ENCODE measurements at regions not wholly inside any gene's neighbourhood (a gene's known extent, or its start where the extent isn't known, plus 50 kb on each side); places are given as distances from the start of the nearest gene placed in this dataset.

DNA sequence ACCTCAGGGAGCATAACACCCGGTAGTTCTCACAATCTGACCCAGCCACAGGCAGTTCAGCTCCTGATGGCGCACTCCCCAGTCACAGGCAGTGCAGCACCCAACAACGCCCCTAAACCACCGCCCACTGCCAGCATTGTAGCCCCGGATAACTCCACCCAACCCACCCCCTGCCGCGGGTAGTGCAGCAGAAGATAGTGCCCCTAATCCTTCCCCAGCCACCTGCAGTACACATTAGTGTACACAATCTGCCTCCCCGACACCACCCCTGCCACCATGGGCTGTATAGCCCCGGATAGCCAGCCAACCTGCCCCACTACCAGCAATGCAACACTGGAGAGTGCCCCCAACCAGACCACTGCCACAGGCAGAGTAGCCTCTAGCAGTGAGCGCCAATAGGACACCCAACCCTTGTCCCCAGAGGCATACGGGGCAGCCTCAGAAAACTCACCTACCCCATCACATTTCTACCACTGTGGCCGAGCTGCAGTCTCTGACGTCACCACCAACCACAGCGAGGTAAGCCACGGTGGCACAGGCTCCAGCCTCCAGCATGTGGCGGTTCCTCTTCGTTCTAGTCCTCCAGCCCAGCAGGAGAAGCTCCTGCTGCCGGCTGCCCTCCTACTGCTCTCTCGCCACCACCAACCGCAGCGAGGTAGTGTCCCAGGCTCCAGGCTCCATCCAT, 877.3 kb downstream of the KCNJ18 start:
- H3K9me2 ChIP-seq (ENCODE audit: insufficient read depth), result no peaks in the 10 kb centered on the region

DNA sequence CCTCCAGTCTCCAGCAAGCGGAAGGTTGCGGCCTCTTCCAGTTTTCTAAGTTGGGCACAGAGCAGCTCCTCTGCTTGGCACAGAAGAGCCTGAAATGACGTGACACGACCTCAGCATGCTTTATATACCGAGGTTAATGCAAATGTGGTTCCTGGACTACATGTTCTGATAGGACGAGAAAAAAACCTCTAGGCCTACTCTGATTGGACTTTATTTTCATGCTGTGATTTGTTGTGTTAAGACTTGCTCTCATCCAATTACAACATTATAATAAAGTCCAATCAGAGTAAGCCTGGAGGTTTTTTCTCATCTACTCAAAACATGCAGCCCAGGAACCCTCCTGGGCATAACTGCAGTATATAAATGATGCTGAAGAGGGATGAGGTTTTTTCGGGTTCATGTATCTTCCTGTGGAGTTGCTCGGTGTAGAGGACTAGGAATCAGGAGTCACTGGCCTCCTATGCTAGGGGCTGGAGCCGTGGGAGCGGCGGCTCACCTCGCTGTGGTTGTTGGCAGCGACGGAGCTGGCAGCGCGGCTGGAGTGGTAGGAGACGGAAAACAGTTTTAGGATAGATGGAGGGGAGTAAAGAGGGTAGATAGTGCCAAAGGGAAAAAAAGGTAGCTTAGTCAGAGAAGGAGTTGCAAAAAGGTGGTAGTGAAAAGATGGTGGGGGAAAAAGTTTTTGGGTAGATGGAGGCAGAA, 878.0 kb downstream of the KCNJ18 start:
- no peak for DNase-seq
- intact Hi-C loops (cut with micrococcal nuclease; ENCODE audit: unreplicated experiment), result no loop called here
- Histone ChIP-seq H3K27me3 (ENCODE audit: insufficient read depth, low read depth) (peaks cover 39% of the 10 kb centered on the region), H3K79me2 (ENCODE audit: low read depth) (no peaks in the 10 kb centered on the region), H3K36me3 (ENCODE audit: low read depth) (no peaks in the 10 kb centered on the region), H3K9me3 (ENCODE audit: insufficient read depth, low read depth) (no peaks in the 10 kb centered on the region), H3K4me3 (no peak overlapping the region), H2AFZ (no peak overlapping the region), H3K9me2 (ENCODE audit: insufficient read depth) (no peaks in the 10 kb centered on the region), H3K27ac (no peak overlapping the region), H4K20me1 (ENCODE audit: insufficient read depth) (no peaks in the 10 kb centered on the region), H3K4me2 (no peak overlapping the region), H3F3A (ENCODE audit: insufficient read depth, low read depth) (no peaks in the 10 kb centered on the region), H3K4me1 (replicated peaks; ENCODE audit: insufficient read depth) (no peaks in the 10 kb centered on the region)
- CTCF ChIA-PET, result no interaction called here
- no peak for TF ChIP-seq EZH2 (IDR thresholded peaks at IDR 0.05; ENCODE audit: low read depth)
- BruUV-seq (replicated peaks), result no TSS peak
- POLR2A ChIA-PET (ENCODE audit: unreplicated experiment), result no interaction called here

More for the DNA sequence above, 877.3 kb downstream of the KCNJ18 start:
- Histone ChIP-seq H3K27me3 (ENCODE audit: insufficient read depth, low read depth) (peaks cover 39% of the 10 kb centered on the region), H3K4me3 (no peak overlapping the region), H3K79me2 (ENCODE audit: low read depth) (no peaks in the 10 kb centered on the region), H3K36me3 (ENCODE audit: low read depth) (no peaks in the 10 kb centered on the region), H3K4me1 (replicated peaks; ENCODE audit: insufficient read depth) (no peaks in the 10 kb centered on the region), H3K27ac (no peak overlapping the region), H2AFZ (no peak overlapping the region), H3F3A (ENCODE audit: insufficient read depth, low read depth) (no peaks in the 10 kb centered on the region), H4K20me1 (ENCODE audit: insufficient read depth) (no peaks in the 10 kb centered on the region), H3K9me3 (ENCODE audit: insufficient read depth, low read depth) (no peaks in the 10 kb centered on the region), H3K4me2 (no peak overlapping the region)
- BruUV-seq (replicated peaks), result no TSS peak
- CTCF ChIA-PET, result no interaction called here
- TF ChIP-seq, protein P1, sequence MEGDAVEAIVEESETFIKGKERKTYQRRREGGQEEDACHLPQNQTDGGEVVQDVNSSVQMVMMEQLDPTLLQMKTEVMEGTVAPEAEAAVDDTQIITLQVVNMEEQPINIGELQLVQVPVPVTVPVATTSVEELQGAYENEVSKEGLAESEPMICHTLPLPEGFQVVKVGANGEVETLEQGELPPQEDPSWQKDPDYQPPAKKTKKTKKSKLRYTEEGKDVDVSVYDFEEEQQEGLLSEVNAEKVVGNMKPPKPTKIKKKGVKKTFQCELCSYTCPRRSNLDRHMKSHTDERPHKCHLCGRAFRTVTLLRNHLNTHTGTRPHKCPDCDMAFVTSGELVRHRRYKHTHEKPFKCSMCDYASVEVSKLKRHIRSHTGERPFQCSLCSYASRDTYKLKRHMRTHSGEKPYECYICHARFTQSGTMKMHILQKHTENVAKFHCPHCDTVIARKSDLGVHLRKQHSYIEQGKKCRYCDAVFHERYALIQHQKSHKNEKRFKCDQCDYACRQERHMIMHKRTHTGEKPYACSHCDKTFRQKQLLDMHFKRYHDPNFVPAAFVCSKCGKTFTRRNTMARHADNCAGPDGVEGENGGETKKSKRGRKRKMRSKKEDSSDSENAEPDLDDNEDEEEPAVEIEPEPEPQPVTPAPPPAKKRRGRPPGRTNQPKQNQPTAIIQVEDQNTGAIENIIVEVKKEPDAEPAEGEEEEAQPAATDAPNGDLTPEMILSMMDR (conservative IDR thresholded peaks at IDR 0.05), result no peak
- TF ChIP-seq EZH2 (IDR thresholded peaks at IDR 0.05; ENCODE audit: low read depth), result no peak
- no peak for DNase-seq
- POLR2A ChIA-PET (ENCODE audit: unreplicated experiment), result no interaction called here
- intact Hi-C loops (cut with micrococcal nuclease; ENCODE audit: unreplicated experiment), result no loop called here

DNA sequence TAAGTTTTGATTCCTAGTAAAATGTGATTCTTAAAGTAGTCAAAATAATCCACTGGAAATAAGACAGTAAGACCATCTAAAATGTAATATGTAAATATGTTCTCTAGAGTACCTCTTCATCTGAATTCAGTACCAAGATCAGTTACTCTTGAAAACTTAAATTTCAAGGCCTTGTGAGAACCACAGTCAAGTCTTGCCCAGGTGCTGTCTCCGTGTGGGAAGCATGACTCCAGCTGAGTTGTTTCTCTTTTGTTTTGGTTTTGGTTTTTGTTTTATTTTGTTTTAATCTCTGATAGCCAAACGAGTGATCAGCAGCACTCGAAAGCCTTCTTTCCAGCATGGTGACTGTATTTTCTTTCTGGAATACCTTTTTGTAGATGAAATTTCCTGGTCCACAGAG, 907.0 kb downstream of the KCNJ18 start:
- H3K4me1 ChIP-seq (replicated peaks; ENCODE audit: insufficient read depth), result no peaks in the 10 kb centered on the region
- H3K27ac ChIP-seq, result no peak overlapping the region
- no peak for TF ChIP-seq EZH2 (IDR thresholded peaks at IDR 0.05; ENCODE audit: low read depth)
- TF ChIP-seq, protein P1 (conservative IDR thresholded peaks at IDR 0.05), result no peak
- no peaks in the 10 kb centered on the region for H3K27me3 ChIP-seq (ENCODE audit: insufficient read depth, low read depth)
- no peaks in the 10 kb centered on the region for H3K79me2 ChIP-seq (ENCODE audit: low read depth)
- BruUV-seq (replicated peaks), result no TSS peak
- ChIA-PET CTCF (no interaction called here), POLR2A (ENCODE audit: unreplicated experiment) (no interaction called here)
- H3K9me2 ChIP-seq (ENCODE audit: insufficient read depth), result no peaks in the 10 kb centered on the region
- no peaks in the 10 kb centered on the region for H3F3A ChIP-seq (ENCODE audit: insufficient read depth, low read depth)
- H3K9me3 ChIP-seq (ENCODE audit: insufficient read depth, low read depth), result no peaks in the 10 kb centered on the region
- H4K20me1 ChIP-seq (ENCODE audit: insufficient read depth), result no peaks in the 10 kb centered on the region
- H3K4me2 ChIP-seq, result no peak overlapping the region
- no peak overlapping the region for H3K4me3 ChIP-seq
- intact Hi-C loops (cut with micrococcal nuclease; ENCODE audit: unreplicated experiment), result no loop called here
- H3K36me3 ChIP-seq (ENCODE audit: low read depth), result no peaks in the 10 kb centered on the region
- DNase-seq, result no peak
- H2AFZ ChIP-seq, result no peak overlapping the region
